ENCODE measurements at regions not wholly inside any gene's neighbourhood (a gene's known extent, or its start where the extent isn't known, plus 50 kb on each side); places are given as distances from the start of the nearest gene placed in this dataset.

GRCh38 chr12:127435439-127435838 lies 831.5 kb upstream of the TMEM132C start:
- 79 to 83% (median 80%) methylated on average over 3 of the region's 3 CpGs for WGBS, 4 donors
- no peaks in the 10 kb centered on the region for H3K36me3 ChIP-seq
- no peak for TF ChIP-seq POLR2A (IDR thresholded peaks at IDR 0.05)
- no peak for TF ChIP-seq CTCF (IDR thresholded peaks at IDR 0.05)
- intact Hi-C loops (cut with DNase I), result no loop called here
- H3K27me3 ChIP-seq, result peaks cover 0 to 14% (median 0%) of the 10 kb centered on the region in 9 donors
- ATAC-seq (no peak), DNase-seq (no peak)
- no peak overlapping the region for H3K4me3 ChIP-seq
- H3K9me3 ChIP-seq, result peaks cover 0 to 10% (median 0%) of the 10 kb centered on the region in 12 donors
- H3K27ac ChIP-seq, result no peak overlapping the region
- H3K4me1 ChIP-seq, result no peaks in the 10 kb centered on the region

GRCh38 chr12:127438512-127439244 lies 828.3 kb upstream of the TMEM132C start:
- intact Hi-C loops (cut with DNase I), result no loop called here
- Histone ChIP-seq H3K36me3 (no peaks in the 10 kb centered on the region), H3K4me3 (no peak overlapping the region), H3K9me3 (peaks cover 0 to 10% (median 0%) of the 10 kb centered on the region in 12 donors), H3K27me3 (peaks cover 0 to 7% (median 0%) of the 10 kb centered on the region in 9 donors), H3K27ac (no peak overlapping the region), H3K4me1 (no peaks in the 10 kb centered on the region)
- 85 to 90% (median 88%) methylated on average over 3 of the region's 3 CpGs for WGBS, 4 donors
- no peak for TF ChIP-seq CTCF (IDR thresholded peaks at IDR 0.05)
- TF ChIP-seq POLR2A (IDR thresholded peaks at IDR 0.05), result no peak
- ATAC-seq, result no peak
- no peak for DNase-seq

GRCh38 chr12:127445581-127446139 lies 821.3 kb upstream of the TMEM132C start:
- no peaks in the 10 kb centered on the region for H3K27me3 ChIP-seq
- TF ChIP-seq CTCF (IDR thresholded peaks at IDR 0.05), result no peak
- no peak for TF ChIP-seq POLR2A (IDR thresholded peaks at IDR 0.05)
- DNase-seq, result no peak
- ATAC-seq, result no peak
- WGBS, 4 donors, result 43 to 55% (median 53%) methylated on average over 4 of the region's 4 CpGs
- no peak overlapping the region for H3K27ac ChIP-seq
- no peak overlapping the region for H3K4me3 ChIP-seq
- intact Hi-C loops (cut with DNase I), result no loop called here
- H3K9me3 ChIP-seq, result peaks cover 0 to 2% (median 0%) of the 10 kb centered on the region in 12 donors
- no peaks in the 10 kb centered on the region for H3K4me1 ChIP-seq
- no peaks in the 10 kb centered on the region for H3K36me3 ChIP-seq

- intact Hi-C loops (cut with DNase I), result no loop called here
- no peak overlapping the region for H3K4me3 ChIP-seq
- no peak for DNase-seq
- ATAC-seq, result no peak
- H3K27ac ChIP-seq, result no peak overlapping the region
- 53 to 63% (median 60%) methylated on average over 5 of the region's 5 CpGs for WGBS, 4 donors
- H3K4me1 ChIP-seq, result no peaks in the 10 kb centered on the region
- H3K27me3 ChIP-seq, result peaks cover 0 to 20% (median 0%) of the 10 kb centered on the region in 9 donors
- peaks cover 0 to 5% (median 0%) of the 10 kb centered on the region in 12 donors for H3K9me3 ChIP-seq
- H3K36me3 ChIP-seq, result no peaks in the 10 kb centered on the region
- TF ChIP-seq POLR2A (IDR thresholded peaks at IDR 0.05), result no peak
Measured at GRCh38 chr12:127448906-127449305, 818.1 kb upstream of the TMEM132C start.

Measured in heart left ventricle (tissue), 16 donors.